Breast epithelium (tissue), 3 donors: ENCODE measurements at regions not wholly inside any gene's neighbourhood (a gene's known extent, or its start where the extent isn't known, plus 50 kb on each side); places are given as distances from the start of the nearest gene placed in this dataset.

Source experiments
- CTCF ChIP-seq, 3 donors: fragments of 450-650 bp; IDR thresholded peaks; one replicate each; pipeline ENCODE4 v1.5.1; 2016 to 2017; ENCODE audit warnings: antibody characterized with exemption in 3 of 3, mild to moderate bottlenecking in 3 of 3, moderate library complexity in 3 of 3
- POLR2A ChIP-seq: fragments of 450-650 bp; IDR thresholded peaks from one replicate; pipeline ENCODE4 v1.6.1; 2016; ENCODE audit warnings: antibody characterized with exemption, mild to moderate bottlenecking, moderate library complexity
- POLR2AphosphoS5 ChIP-seq, 3 donors: sonication (generic); formaldehyde crosslinking; IDR thresholded peaks; one replicate each; pipeline ENCODE4 v1.6.1; 2017; ENCODE audit warnings: antibody characterized with exemption in 3 of 3

- no peak for TF ChIP-seq CTCF (IDR thresholded peaks at IDR 0.05)
- no peak for TF ChIP-seq POLR2A
- TF ChIP-seq POLR2AphosphoS5 (IDR thresholded peaks at IDR 0.05): no peak
Measured at GRCh38 chr5:54719384-54720283, 202.1 kb downstream of the SNX18 start.
